Astrocyte (in vitro differentiated cells and primary cell): ENCODE measurements at regions not wholly inside any gene's neighbourhood (a gene's known extent, or its start where the extent isn't known, plus 50 kb on each side); places are given as distances from the start of the nearest gene placed in this dataset.

Source experiments
- DNase-seq: peaks from one replicate; pipeline ENCODE4 v3.0.0-alpha.2; 2010; ENCODE audit warnings: low read depth
- FAIRE-seq: peaks from 2 replicates; lab custom pipeline; 2011; peaks lifted over from hg19 to GRCh38; lab: Jason Lieb, UNC
- H2AFZ ChIP-seq: 2 replicates; pipeline ENCODE4 v1.6.0; 2012; ENCODE audit warnings: low read depth, low read length, inconsistent platforms
- H3K27ac ChIP-seq: 2 replicates; pipeline ENCODE4 v1.5.1; 2011; ENCODE audit warnings: low read depth, low read length, inconsistent platforms
- H3K27me3 ChIP-seq: 2 replicates; pipeline ENCODE4 v1.6.0; 2011; ENCODE audit warnings: low read length, inconsistent platforms; ENCODE audit not compliant: insufficient read depth
- H3K36me3 ChIP-seq: 2 replicates; pipeline ENCODE4 v1.5.1; 2011; ENCODE audit warnings: low read length, inconsistent platforms; ENCODE audit not compliant: insufficient read depth
- H3K4me1 ChIP-seq: 2 replicates; pipeline ENCODE4 v1.5.1; 2011; ENCODE audit warnings: low read length, inconsistent platforms; ENCODE audit not compliant: insufficient read depth
- H3K4me2 ChIP-seq: 2 replicates; pipeline ENCODE4 v1.6.0; 2012; ENCODE audit warnings: low read length, inconsistent platforms
- H3K4me3 ChIP-seq: 2 replicates; pipeline ENCODE4 v1.5.1; 2011; ENCODE audit warnings: low read depth, mild to moderate bottlenecking, low read length, inconsistent platforms; ENCODE audit not compliant: insufficient read depth
- H3K79me2 ChIP-seq: 2 replicates; pipeline ENCODE4 v1.6.0; 2012; ENCODE audit warnings: mild to moderate bottlenecking, low read length, inconsistent platforms; ENCODE audit not compliant: insufficient read depth
- H3K9ac ChIP-seq: 2 replicates; pipeline ENCODE4 v1.6.0; 2012; ENCODE audit warnings: mild to moderate bottlenecking, low read length, inconsistent platforms
- H3K9me3 ChIP-seq: 2 replicates; pipeline ENCODE4 v1.5.1; 2012; ENCODE audit warnings: low read depth, mild to moderate bottlenecking, low read length, inconsistent platforms; ENCODE audit not compliant: insufficient read depth
- H4K20me1 ChIP-seq: 2 replicates; pipeline ENCODE4 v1.6.0; 2012; ENCODE audit warnings: low read length, inconsistent platforms; ENCODE audit not compliant: insufficient read depth
- H3K27ac Mint-ChIP-seq: one replicate; pipeline ENCODE4 v1.8.0; 2021; ENCODE audit warnings: mild to moderate bottlenecking, mixed read lengths; ENCODE audit not compliant: unreplicated experiment
- H3K27me3 Mint-ChIP-seq: one replicate; pipeline ENCODE4 v1.8.0; 2021; ENCODE audit warnings: low read depth, mixed read lengths; ENCODE audit not compliant: unreplicated experiment
- H3K36me3 Mint-ChIP-seq: one replicate; pipeline ENCODE4 v1.8.0; 2021; ENCODE audit warnings: low read depth, mixed read lengths; ENCODE audit not compliant: unreplicated experiment
- H3K4me1 Mint-ChIP-seq: one replicate; pipeline ENCODE4 v1.8.0; 2021; ENCODE audit warnings: low read depth, mixed read lengths; ENCODE audit not compliant: unreplicated experiment
- H3K4me3 Mint-ChIP-seq: one replicate; pipeline ENCODE4 v1.8.0; 2021; ENCODE audit warnings: mild to moderate bottlenecking, moderate library complexity, mixed read lengths; ENCODE audit not compliant: unreplicated experiment
- H3K9me3 Mint-ChIP-seq: one replicate; pipeline ENCODE4 v1.8.0; 2021; ENCODE audit warnings: mild to moderate bottlenecking, mixed read lengths; ENCODE audit not compliant: unreplicated experiment
- CTCF ChIP-seq: IDR thresholded peaks from 2 replicates; pipeline ENCODE4 v1.5.1; 2011; ENCODE audit warnings: low read depth, mild to moderate bottlenecking, inconsistent platforms, low read length, moderate library complexity; ENCODE audit not compliant: insufficient read depth
- EZH2 ChIP-seq: IDR thresholded peaks from 2 replicates; pipeline ENCODE4 v1.6.1; 2012; ENCODE audit warnings: mild to moderate bottlenecking, low read length, inconsistent platforms; ENCODE audit not compliant: insufficient read depth

GRCh38 chr4:157558016-157558415 lies 337.5 kb downstream of the GRIA2 start:
- FAIRE-seq: no peak
- H4K20me1 ChIP-seq: no peaks in the 10 kb centered on the region
- no peak overlapping the region for H3K4me3 ChIP-seq
- H2AFZ ChIP-seq: no peak overlapping the region
- Mint-ChIP-seq H3K4me3 (no peak overlapping the region), H3K36me3 (no peaks in the 10 kb centered on the region), H3K4me1 (no peaks in the 10 kb centered on the region), H3K27ac (no peak overlapping the region), H3K27me3 (no peaks in the 10 kb centered on the region), H3K9me3 (no peaks in the 10 kb centered on the region)
- no peak for TF ChIP-seq CTCF
- no peak for TF ChIP-seq EZH2
- no peaks in the 10 kb centered on the region for H3K9me3 ChIP-seq
- H3K27ac ChIP-seq: no peak overlapping the region
- H3K27me3 ChIP-seq: no peaks in the 10 kb centered on the region
- no peaks in the 10 kb centered on the region for H3K79me2 ChIP-seq
- H3K9ac ChIP-seq: no peak overlapping the region
- no peak overlapping the region for H3K4me2 ChIP-seq
- no peaks in the 10 kb centered on the region for H3K36me3 ChIP-seq
- no peak for DNase-seq
- no peaks in the 10 kb centered on the region for H3K4me1 ChIP-seq

- TF ChIP-seq CTCF: no peak
- TF ChIP-seq EZH2: no peak
- Histone ChIP-seq H4K20me1 (no peaks in the 10 kb centered on the region), H3K27ac (no peak overlapping the region), H3K4me3 (no peak overlapping the region), H3K27me3 (no peaks in the 10 kb centered on the region), H3K9ac (no peak overlapping the region), H3K9me3 (no peaks in the 10 kb centered on the region), H3K36me3 (no peaks in the 10 kb centered on the region), H3K4me1 (no peaks in the 10 kb centered on the region), H3K79me2 (no peaks in the 10 kb centered on the region), H3K4me2 (no peak overlapping the region), H2AFZ (no peak overlapping the region)
- Mint-ChIP-seq H3K4me1 (no peaks in the 10 kb centered on the region), H3K27me3 (no peaks in the 10 kb centered on the region), H3K9me3 (peaks cover 5% of the 10 kb centered on the region), H3K36me3 (no peaks in the 10 kb centered on the region), H3K4me3 (no peak overlapping the region), H3K27ac (no peak overlapping the region)
- DNase-seq (no peak), FAIRE-seq (no peak)
Measured at GRCh38 chr4:157550028-157550427, 329.5 kb downstream of the GRIA2 start.

DNA sequence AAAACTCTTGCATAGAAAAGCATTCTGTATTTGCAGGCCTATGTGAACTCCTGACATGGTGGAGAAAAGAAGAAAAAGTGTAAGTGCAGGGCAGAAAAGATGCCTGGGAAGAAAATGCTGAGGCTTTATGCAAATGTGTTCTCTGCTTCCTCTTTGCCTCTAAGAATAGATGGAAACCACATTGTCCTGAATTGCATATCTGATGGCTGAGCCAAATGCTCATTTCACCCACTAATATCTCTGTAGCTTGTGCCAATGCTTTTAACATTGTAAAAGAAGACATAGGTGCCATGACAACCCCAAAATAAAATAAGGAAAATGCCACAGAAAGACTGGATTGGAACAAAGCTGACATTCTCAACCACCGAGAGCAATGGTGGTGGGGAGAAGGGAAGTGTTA lies 307.4 kb downstream of the GRIA2 start:
- H2AFZ ChIP-seq: no peak overlapping the region
- H3K4me1 ChIP-seq: no peaks in the 10 kb centered on the region
- no peak overlapping the region for H3K9ac ChIP-seq
- H3K4me2 ChIP-seq: no peak overlapping the region
- no peak overlapping the region for H3K4me3 ChIP-seq
- no peak overlapping the region for H3K27ac ChIP-seq
- no peak overlapping the region for H3K4me3 Mint-ChIP-seq
- H4K20me1 ChIP-seq: no peaks in the 10 kb centered on the region
- TF ChIP-seq EZH2 (no peak), CTCF (no peak)
- no peak overlapping the region for H3K27ac Mint-ChIP-seq
- H3K27me3 ChIP-seq: no peaks in the 10 kb centered on the region
- H3K4me1 Mint-ChIP-seq: no peaks in the 10 kb centered on the region
- peaks cover 18% of the 10 kb centered on the region for H3K9me3 Mint-ChIP-seq
- no peaks in the 10 kb centered on the region for H3K36me3 ChIP-seq
- H3K79me2 ChIP-seq: no peaks in the 10 kb centered on the region
- DNase-seq (no peak), FAIRE-seq (no peak)
- no peaks in the 10 kb centered on the region for H3K36me3 Mint-ChIP-seq
- peaks cover 9% of the 10 kb centered on the region for H3K9me3 ChIP-seq
- H3K27me3 Mint-ChIP-seq: no peaks in the 10 kb centered on the region
